ELR (cell line): ENCODE measurements at regions not wholly inside any gene's neighbourhood (a gene's known extent, or its start where the extent isn't known, plus 50 kb on each side); places are given as distances from the start of the nearest gene placed in this dataset.
"Not testable (repeated sequence)": the region's sequence is repeated elsewhere in the genome, so short reads cannot be mapped to it uniquely, and the experiment has no call there.

Experiments used
- DNase-seq: peaks from one replicate; pipeline ENCODE4 v3.0.0-alpha.2; 2015; ENCODE audit warnings: low read depth

DNA sequence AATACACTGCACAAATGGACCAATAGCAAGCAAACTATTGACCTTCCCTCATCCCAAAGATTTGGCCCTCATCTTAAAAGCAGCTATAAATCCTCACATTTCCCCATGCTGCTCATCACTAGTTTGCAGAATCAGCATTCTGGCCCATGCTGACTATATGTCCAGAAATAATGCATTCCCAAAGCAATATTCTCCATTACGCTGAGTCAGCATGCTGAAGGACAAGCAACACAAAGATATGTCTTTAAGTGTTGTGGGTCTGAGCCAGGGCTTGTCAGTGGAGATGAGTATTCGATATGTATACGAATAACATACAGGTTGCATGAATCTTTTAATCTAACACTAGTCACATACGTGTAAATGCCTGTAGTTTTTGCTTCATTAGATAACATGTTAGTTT lies 1045.0 kb upstream of the DDX18 start:
- no peak for DNase-seq

DNA sequence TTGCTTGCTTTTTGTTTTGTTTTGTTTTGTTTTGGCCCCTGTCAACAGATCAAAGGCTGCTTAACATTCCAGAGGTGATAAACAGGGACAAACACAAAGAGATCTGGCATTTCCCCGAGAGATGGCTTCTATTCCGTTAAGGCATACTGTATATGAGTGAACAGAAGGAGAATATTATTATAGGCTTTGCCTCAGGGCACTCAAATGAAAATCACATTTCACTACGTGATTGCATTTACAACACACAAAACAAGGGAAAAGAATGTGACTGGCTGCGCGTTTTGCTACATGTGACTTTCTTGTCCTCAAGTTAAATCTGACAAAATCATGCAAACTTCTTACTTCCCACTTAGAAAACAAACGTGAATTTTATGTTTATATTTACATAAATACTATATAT lies 1037.9 kb upstream of the DDX18 start:
- no peak for DNase-seq

DNA sequence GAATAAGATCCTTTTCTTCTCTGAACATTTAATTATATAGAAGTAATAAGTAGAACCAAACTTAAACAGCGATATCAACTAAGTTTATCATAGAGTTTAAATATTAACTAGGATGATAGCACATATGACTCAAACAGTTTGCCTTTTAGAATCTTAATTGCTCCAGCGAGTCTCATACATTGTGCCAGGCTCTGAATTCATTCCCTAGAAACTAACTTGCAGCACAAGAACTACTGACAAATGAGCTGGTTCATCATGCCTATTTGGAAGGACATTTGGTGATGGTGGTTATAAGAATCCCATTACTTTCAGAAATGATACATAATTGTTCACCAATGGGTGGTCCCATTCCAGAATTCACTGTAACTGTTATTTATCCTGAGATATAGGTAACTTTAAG lies 1026.6 kb upstream of the DDX18 start:
- no peak for DNase-seq

DNA sequence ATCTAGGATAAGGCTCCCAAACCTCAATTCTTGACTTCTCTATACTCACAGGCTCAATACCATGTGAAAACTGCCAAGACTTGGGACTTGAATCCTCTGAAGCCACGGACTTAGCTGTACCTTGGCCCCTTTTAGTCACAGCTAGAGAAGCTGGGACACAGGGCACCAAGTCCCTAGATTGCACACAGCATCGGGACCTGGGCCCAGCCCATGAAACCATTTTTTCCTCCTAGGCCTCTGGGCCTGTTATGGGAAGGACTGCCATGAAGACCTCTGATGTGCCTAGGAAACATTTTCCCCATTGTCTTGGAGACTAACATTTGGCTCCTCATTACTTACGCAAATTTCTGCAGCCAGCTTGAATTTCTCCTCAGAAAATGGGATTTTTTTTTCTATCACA lies 1011.8 kb upstream of the DDX18 start:
- no peak for DNase-seq

DNA sequence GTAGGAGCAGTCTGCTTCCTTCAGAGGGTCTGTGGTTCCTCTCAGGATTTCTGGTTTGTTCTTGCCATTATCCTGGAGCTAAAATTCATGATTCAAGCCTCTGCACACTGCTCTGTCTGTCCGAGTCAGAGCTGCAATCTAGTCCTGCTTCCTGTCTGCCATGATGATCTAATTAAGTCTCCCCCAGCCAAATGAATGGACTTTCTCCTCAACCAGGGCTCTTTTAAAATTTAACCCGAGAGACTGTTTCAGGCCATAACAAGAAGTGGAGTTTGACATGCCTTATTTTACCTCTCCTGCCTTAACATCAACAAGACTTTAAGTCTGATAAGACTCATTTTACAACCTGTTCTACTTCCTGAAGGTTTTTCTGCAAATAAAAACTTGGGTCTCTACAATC lies 1009.6 kb upstream of the DDX18 start:
- no peak for DNase-seq

DNA sequence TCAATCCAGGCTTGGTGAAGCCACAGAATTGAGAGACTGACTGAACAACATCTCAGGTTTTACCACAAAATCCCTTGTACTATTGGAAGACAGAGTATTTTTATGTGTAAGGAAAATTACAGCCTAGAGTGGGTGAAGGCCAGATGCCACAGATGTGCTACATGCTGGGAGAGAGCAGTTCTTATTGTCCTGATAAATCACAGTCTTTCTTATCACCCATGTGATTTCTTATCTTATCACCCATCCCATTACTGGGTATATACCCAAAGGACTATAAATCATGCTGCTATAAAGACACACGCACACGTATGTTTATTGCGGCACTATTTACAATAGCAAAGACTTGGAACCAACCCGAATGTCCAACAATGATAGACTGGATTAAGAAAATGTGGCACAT lies 1008.0 kb upstream of the DDX18 start:
- DNase-seq: not testable (repeated sequence)

DNA sequence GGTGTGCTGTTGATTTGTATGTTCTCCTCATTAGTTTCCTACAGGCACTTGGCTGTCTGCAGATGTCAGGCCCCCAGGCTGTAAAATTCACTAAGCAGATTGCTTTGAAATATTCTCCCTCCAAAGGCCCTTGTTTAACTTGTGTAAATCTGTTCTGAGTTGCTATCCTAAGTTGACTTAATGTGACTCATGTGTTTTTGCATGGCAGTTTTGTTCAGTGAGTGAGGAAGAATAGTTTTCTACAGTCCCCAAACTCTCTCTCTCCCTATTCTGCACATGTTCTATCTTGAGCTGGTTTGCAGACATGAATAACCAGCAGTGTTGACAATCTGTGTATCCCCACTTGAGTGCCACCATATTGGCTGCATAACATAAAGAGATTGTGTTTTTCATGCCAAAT lies 1005.4 kb upstream of the DDX18 start:
- DNase-seq: no peak

DNA sequence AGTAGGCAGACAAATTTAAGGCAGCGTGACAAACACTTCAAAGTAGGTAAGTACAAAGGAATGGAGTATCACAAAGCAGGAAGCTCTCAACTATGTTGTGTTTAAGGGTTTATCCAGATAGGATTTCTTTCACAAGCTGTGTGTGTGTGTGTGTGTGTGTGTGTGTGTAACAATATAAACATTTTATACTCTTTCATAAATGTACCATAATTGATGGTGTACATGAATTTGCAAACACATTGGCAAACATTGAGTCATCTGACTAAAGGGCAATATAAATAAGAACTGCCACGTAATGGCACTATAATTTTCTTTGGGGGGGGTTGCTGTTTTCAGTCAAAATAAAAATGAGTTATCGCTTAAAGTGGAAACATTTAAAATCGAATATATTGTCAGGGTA lies 1004.4 kb upstream of the DDX18 start:
- no peak for DNase-seq

DNA sequence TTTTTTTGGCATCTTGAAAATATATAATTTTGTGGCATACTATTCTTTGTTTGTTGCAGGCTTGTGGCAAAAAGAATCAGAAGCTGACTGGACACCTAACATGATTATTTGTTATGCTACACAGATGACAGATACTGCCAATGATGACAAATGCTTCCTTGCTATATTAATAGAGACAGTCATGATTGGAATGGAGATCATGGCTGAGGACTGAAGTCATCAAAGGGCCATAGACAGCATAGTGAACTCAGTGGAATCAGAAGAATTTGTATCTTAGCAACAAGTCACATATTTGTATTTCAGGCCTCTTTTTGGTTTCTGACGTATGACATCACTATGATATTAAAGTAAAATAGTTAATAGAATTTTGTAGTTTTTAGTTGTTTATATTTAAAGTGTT lies 1003.8 kb upstream of the DDX18 start:
- no peak for DNase-seq

DNA sequence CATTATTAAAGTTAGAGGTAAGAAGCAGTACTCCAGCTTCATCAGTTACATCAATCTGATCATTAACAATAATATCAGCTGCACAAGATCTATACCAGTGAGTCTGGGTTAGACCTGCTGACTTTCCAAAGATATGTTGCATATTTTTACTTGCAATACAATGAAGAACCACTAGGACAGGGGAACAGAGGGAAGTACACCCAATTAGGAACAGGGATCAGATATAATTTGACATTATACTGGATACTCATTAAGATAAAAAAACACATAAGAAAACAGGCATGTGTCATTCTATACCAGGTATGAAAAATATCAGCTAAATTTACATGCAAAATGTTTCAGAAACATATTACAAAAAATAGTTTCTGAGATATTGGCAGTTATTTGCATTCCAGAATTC lies 995.1 kb upstream of the DDX18 start:
- DNase-seq: no peak

DNA sequence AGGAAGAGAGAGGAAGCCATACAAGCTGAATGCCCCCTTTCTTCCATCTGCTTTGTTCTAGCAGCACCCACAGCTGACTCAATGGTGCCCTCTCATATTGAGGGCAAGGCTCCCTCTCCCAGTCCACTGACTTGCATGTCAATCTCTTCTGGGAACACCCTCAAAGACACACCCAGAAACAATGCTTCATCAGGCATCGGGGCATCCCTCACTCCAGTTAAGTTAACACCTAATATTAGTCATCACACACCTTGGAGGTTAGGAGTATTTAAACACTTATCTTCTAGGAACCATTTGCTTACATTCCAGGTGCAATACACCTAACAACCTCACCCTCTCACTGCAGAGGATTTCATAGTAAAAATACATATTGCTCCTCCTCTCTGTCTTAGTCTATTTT lies 993.5 kb upstream of the DDX18 start:
- DNase-seq: no peak

DNA sequence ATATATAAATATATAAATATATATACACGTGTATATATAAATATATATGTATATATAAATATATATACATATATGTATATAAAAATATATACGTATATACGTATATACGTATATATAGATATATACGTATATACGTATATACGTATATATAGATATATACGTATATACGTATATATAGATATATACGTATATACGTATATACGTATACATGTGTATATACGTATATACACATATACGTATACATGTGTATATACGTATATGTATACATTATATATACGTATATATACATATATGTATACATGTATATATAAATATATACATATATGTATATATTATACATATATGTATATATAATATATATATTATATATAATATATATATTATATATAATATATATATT lies 984.9 kb upstream of the DDX18 start:
- not testable (repeated sequence) for DNase-seq

DNA sequence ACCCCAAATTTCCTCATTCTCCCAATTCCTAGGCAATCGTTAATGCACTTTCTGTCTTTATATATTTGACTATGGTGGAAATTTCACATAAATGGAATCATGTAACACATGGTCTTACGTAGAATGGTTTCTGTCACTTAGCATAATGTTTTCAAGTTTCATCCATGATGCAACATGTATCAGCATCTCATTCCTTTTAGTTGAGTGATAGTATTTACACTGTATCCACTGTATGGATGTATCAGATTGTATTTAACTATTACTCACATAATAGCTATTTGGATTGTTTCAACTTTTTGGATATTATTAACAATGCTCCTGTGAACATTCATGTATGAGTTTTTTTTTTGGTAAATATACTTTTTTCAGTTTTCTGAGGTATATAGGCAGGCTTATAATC lies 982.3 kb upstream of the DDX18 start:
- no peak for DNase-seq

DNA sequence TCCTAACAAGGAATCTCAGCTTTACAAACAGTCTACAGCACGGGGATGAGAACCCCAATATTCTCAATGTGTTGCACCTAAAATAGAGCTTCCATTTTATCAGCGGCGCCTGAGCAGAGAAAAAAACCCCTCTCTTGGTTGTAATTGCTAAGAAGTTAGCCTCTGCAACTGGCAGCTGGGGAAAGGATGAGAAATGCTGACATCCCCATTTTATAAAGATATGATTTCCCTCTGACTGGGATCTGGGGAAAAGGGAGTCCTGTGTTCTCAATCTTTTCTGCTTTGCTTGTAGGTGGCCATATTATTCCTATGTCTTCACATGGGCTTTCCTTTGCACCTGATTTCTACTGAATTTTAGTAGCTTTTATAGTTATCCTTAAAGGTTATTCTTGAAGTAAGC lies 981.4 kb upstream of the DDX18 start:
- DNase-seq: no peak

DNA sequence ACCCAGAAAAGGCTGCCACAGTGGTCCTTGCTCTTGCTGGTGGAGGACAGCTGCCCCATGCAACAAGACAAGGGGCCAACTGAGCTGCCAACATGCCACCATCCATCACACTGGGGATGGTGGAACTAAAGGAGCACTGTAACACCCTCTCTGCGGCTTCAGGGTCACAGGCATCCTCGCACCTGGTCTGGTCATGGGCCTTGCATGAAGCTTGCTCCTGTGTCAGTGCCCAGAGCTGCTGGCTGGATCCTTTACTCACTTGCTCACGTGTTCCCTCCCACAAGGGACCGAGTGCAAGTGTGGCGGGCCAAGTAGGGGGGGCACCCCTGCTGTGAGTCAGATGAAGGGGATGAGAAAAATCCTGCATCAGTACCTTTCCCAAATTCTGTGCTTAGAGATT lies 972.3 kb upstream of the DDX18 start:
- DNase-seq: no peak

DNA sequence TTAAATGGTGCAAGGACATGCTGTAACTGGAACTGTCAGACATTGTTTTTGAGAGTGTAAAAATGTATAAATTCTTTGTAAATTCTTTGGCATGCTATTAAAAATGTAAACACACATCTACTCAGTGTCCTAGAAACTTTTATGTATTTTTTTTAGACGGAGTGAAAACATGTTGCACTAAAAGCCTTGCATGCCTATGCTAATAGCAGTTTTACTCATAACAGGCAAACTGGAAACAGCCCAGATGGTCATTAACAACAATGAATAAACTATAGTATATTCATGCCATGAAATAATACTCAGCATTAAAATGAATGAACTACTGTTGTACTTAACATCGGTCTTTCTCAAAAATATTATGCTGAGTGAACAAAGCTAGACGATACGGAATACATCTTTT lies 954.8 kb upstream of the DDX18 start:
- DNase-seq: no peak

DNA sequence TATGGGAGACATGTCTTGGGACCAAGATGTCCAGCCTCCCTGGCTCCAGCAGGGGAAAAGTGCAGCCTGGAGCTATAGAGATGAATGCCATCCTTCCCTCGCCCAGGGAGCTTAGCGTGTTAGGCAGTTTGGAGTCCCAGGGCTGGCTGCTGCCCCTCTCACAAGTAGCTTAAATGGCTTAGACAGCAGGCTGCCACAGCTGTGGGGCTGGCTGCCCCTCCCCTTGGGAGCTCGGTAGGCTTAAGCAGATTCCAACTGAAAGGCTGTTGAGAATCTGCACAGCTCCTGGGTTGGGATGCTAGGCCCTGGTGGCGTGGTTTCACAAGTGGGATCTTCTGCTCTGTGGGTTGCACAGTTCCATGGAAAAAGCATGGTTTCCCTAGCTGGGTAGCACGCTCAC lies 940.5 kb upstream of the DDX18 start:
- DNase-seq: no peak

DNA sequence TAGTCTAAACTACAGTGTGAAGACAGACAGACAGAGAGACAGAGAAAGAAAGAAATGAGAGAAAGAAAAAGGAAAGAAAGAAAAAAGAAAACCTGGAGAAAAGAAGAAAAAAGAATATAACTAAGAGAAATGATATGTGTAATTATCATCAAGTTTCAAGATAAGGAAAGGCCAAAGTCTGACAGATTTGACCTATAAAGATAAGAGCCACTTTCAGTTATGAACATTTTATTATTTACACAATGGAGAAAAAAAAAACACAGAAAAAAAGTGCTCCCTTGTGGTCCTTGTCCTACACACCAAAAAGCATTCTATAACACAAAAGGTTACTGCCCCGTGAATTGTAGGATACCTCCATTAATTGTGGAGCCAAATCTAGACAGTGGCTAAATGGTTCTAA lies 937.2 kb upstream of the DDX18 start:
- DNase-seq: no peak

DNA sequence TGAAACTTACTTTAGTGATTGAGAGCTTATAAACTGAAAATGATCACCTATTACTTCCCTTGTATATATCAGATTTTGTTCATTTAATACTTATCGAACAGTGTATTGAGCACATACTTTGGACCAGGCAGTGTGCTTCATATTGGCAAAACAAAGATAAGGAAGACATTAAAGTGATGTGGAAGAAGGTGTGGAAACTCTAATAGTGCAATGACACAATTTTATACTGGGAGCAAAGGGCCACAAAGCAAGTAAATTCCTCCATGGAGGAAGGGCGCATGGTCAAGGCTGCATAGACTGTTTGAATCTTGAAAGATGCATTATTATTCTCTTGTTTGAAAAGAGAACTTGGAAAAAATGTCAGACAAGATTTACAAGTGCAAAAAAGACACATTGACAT lies 936.5 kb upstream of the DDX18 start:
- DNase-seq: no peak

DNA sequence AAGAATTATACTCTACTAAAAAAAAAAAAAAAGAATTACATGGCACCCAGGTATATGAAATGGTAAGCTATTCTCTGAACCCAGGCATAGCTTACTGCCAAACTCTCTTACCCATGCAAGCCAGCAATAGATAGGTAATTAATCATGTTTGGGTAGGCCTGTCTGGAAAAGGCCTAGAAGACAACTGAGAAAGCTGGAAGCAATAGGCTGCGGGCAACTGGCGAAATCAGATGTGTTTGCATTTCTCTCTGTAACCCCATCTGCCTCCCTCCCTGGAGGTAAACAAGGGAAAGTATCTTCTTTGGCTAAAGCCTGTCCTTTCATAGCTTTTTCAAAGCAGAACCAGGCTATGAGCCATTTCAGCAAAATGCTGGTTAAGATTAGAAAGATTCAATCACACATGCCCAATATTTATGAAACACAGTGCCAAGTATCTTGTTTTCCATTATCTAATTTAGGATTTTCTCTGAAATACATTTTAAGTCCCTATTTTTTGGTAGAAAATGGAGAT lies 934.8 kb upstream of the DDX18 start:
- DNase-seq: no peak

DNA sequence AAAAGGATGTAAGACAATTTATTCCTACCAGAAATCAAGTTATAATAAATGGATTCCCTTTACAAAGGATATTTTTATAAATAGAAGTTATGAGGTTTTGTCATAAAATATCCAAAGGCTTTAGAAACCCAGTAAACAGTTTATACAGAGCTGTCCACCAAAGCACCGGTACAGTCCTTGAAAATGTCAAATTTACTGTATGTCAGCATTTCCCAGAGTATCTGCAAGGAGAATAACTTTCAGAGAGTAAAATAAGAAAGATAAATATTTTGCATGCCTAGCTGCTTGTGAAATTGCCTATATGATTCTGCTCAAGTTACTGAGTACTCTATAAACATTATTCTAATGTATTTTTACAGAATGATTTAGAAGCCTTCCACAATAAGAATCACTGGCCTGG lies 923.3 kb upstream of the DDX18 start:
- DNase-seq: no peak

DNA sequence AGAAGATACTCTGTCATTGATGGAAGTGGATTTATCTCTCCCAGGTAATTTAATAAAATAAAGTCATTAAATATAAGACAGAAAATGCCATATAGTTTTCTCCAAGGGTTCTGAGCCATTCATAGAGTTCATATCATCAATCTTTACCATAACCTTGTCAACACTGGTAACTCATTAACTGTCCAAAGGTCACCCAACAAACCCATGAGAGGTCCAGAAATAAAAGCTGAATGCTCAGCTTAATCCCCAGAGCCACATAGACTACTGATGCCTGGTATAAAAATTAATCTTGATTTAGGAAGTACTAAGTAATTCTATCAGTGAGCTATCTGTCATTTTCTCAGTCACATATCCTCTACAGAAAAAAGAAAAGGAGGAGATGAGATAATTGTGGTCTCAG lies 903.0 kb upstream of the DDX18 start:
- DNase-seq: no peak

DNA sequence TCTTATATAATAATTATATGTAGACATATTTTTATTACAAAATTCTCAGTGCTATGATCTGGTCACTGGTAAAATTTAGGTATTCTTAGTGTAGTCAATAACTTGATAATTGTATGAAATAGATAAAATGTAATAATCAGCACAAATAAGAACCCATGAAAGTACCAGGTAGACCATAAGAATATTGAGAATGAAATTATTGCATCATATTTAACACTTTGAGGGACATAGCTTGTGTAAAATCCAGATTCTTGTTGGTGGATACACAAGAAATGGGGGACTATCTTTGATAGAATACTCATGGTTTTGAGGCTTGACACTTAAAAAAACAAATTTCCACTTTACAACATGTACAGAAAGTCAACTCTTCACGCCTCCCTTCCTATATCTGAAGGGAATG lies 898.8 kb upstream of the DDX18 start:
- DNase-seq: no peak

DNA sequence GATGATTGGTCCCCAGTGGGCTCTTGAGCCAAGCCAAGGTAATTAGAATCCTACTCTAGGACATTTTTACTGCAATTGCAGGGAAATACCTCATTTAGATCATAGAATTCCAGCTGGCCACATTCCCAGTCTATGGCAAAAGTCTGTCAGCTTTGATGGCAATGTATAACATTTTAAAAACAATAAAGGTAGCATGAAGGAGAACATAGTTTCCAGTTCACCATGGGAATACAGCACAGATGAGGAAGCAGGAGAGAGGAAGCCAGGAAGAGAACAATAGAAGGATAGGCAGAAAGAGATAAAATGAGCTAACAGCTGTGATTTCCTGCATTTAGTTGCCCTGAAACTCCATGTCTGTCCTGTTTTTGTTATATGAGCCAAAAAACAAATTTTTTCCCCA lies 897.3 kb upstream of the DDX18 start:
- no peak for DNase-seq

DNA sequence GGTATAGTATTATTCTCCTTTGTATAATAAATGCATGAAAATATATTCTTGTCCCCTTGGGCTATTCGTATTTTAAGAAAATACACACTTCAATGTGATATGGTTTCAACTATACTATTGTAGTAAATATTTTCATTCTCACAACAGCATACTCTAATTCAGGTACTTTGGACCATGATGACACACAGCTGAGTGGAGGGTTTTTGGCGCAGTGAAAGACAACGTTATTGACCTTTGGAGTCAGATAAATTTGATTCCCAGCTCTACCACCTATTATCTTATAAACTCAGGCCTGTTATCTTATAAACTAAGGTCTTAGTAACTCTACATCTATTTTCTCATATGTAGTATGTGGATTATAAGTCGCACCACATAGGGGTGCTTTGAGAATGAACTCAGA lies 895.9 kb upstream of the DDX18 start:
- DNase-seq: no peak
